Mesendoderm (in vitro differentiated cells): ENCODE measurements at regions not wholly inside any gene's neighbourhood (a gene's known extent, or its start where the extent isn't known, plus 50 kb on each side); places are given as distances from the start of the nearest gene placed in this dataset.

ENCODE experiments used
- DNase-seq: peaks from one replicate; pipeline ENCODE4 v3.0.0; 2013
- H2AK5ac ChIP-seq: 2 replicates; pipeline ENCODE4 v1.6.1; 2013; ENCODE audit warnings: low read length, inconsistent platforms
- H2BK120ac ChIP-seq: 2 replicates; pipeline ENCODE4 v1.6.1; 2013; ENCODE audit warnings: low read depth, mild to moderate bottlenecking, low read length, moderate library complexity, mixed read lengths
- H2BK15ac ChIP-seq: replicated peaks from 2 replicates; pipeline ENCODE4 v1.6.1; 2013; ENCODE audit warnings: low read depth, mild to moderate bottlenecking, moderate library complexity
- H2BK5ac ChIP-seq: 2 replicates; pipeline ENCODE4 v1.6.1; 2013; ENCODE audit warnings: low read length, inconsistent platforms
- H3K18ac ChIP-seq: 2 replicates; pipeline ENCODE4 v1.6.1; 2013; ENCODE audit warnings: mild to moderate bottlenecking, low read length, mixed read lengths
- H3K23ac ChIP-seq: one replicate; pipeline ENCODE4 v1.6.1; 2013; ENCODE audit warnings: low read length
- H3K27ac ChIP-seq: 2 replicates; pipeline ENCODE4 v1.5.1; 2013; ENCODE audit warnings: low read depth, mild to moderate bottlenecking, inconsistent platforms, low read length, moderate library complexity
- H3K27me3 ChIP-seq: 2 replicates; pipeline ENCODE4 v1.6.1; 2013; ENCODE audit warnings: low read length, control low read depth, mild to moderate bottlenecking, inconsistent platforms; ENCODE audit not compliant: insufficient read depth, poor library complexity
- H3K36me3 ChIP-seq: 2 replicates; pipeline ENCODE4 v1.6.1; 2013; ENCODE audit warnings: low read length, inconsistent platforms; ENCODE audit not compliant: control insufficient read depth, insufficient read depth
- H3K4ac ChIP-seq: one replicate; pipeline ENCODE4 v1.6.1; 2013; ENCODE audit warnings: low read depth, mild to moderate bottlenecking, low read length, moderate library complexity
- H3K4me1 ChIP-seq: 2 replicates; pipeline ENCODE4 v1.6.1; 2013; ENCODE audit warnings: low read depth, low read length, inconsistent platforms; ENCODE audit not compliant: control insufficient read depth
- H3K4me2 ChIP-seq: 2 replicates; pipeline ENCODE4 v1.6.1; 2013; ENCODE audit warnings: low read length
- H3K4me3 ChIP-seq: 2 replicates; pipeline ENCODE4 v1.5.1; 2013; ENCODE audit warnings: mild to moderate bottlenecking, low read length
- H3K56ac ChIP-seq: one replicate; pipeline ENCODE4 v1.6.1; 2013; ENCODE audit warnings: low read length
- H3K79me1 ChIP-seq: 2 replicates; pipeline ENCODE4 v1.6.1; 2013; ENCODE audit warnings: low read length, inconsistent platforms
- H3K79me2 ChIP-seq: 2 replicates; pipeline ENCODE4 v1.6.1; 2013; ENCODE audit warnings: mild to moderate bottlenecking, low read length; ENCODE audit not compliant: control insufficient read depth, insufficient read depth
- H3K9ac ChIP-seq: 2 replicates; pipeline ENCODE4 v1.6.1; 2013; ENCODE audit warnings: low read length, inconsistent platforms
- H4K5ac ChIP-seq: one replicate; pipeline ENCODE4 v1.6.1; 2013; ENCODE audit warnings: low read length
- H4K8ac ChIP-seq: one replicate; pipeline ENCODE4 v1.6.1; 2013; ENCODE audit warnings: low read depth, mild to moderate bottlenecking, control low read depth, low read length, moderate library complexity
- WGBS: extraction: QIAGEN DNeasy Blood & Tissue Kit; methylation state at CpG from one replicate; pipeline ENCODE4 v1.1.7; 2013; ENCODE audit warnings: low lambda C conversion rate, missing lambda C conversion rate; ENCODE audit not compliant: insufficient coverage; ENCODE audit errors: extremely low coverage; 5-methylcytosine and 5-hydroxymethylcytosine counted together

DNA sequence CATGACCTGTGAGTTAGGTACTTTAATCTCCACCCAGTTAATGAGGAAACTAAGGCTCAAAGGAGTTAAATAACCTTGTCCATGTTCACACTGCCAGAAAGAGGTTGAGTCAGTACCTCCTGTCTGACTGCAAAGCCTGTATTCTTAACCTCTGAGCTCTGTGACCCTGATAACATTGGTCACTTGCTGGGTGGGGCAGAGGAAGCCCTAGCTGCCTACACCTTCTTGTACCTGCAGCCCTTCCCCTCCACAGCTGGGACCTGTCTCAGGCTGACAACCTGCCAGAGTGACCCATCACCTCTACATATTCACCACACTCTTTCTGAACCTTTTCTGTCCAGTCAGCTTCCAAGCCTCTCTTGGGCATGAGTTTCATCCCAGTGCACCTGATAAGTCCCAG is 106.1 kb upstream of the HES1 start:
- no peak overlapping the region for H2BK5ac ChIP-seq
- no peaks in the 10 kb centered on the region for H3K27me3 ChIP-seq
- H3K79me1 ChIP-seq, result no peaks in the 10 kb centered on the region
- DNase-seq, result no peak
- no peak overlapping the region for H2BK120ac ChIP-seq
- H3K23ac ChIP-seq, result no peak overlapping the region
- H3K4me1 ChIP-seq, result peaks cover 15% of the 10 kb centered on the region
- no peak overlapping the region for H3K18ac ChIP-seq
- H2AK5ac ChIP-seq, result no peak overlapping the region
- H3K4me3 ChIP-seq, result no peak overlapping the region
- H4K8ac ChIP-seq, result no peak overlapping the region
- no peak overlapping the region for H3K9ac ChIP-seq
- H2BK15ac ChIP-seq, result no peak overlapping the region
- no peaks in the 10 kb centered on the region for H3K36me3 ChIP-seq
- H3K4me2 ChIP-seq, result no peak overlapping the region
- H3K4ac ChIP-seq, result no peak overlapping the region
- H3K56ac ChIP-seq, result no peak overlapping the region
- H3K79me2 ChIP-seq, result no peaks in the 10 kb centered on the region
- H4K5ac ChIP-seq, result no peak overlapping the region
- no peak overlapping the region for H3K27ac ChIP-seq

DNA sequence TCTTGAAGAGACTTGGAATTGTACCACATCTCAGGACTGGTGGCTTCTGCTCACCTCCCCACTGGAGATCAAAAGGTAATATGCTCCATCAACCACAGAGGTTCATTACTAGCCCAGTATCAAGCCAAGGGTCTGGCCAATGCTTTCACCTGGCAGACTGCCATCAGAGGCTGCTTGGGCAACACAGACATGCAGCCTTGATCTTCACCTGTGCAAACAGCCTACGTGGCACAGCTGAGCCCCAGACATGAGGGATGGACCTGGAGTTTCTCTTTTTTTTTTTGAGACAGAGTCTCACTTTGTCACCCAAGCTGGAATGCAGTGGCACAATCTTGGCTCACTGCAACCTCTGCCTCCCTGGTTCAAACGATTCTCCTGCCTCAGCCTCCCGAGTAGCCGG is 105.6 kb upstream of the HES1 start:
- Histone ChIP-seq H3K18ac (no peak overlapping the region), H2BK5ac (no peak overlapping the region), H2BK120ac (no peak overlapping the region), H3K4me3 (no peak overlapping the region), H3K36me3 (no peaks in the 10 kb centered on the region), H2AK5ac (no peak overlapping the region), H3K4me1 (peaks cover 15% of the 10 kb centered on the region), H3K27me3 (no peaks in the 10 kb centered on the region), H3K4ac (no peak overlapping the region), H3K27ac (no peak overlapping the region), H4K5ac (no peak overlapping the region), H3K4me2 (no peak overlapping the region), H3K56ac (no peak overlapping the region), H4K8ac (no peak overlapping the region), H3K9ac (no peak overlapping the region), H3K23ac (no peak overlapping the region), H3K79me1 (no peaks in the 10 kb centered on the region), H3K79me2 (no peaks in the 10 kb centered on the region), H2BK15ac (no peak overlapping the region)
- DNase-seq, result no peak
- no CpG with 5 or more reads among the region's 4 CpGs for WGBS

DNA sequence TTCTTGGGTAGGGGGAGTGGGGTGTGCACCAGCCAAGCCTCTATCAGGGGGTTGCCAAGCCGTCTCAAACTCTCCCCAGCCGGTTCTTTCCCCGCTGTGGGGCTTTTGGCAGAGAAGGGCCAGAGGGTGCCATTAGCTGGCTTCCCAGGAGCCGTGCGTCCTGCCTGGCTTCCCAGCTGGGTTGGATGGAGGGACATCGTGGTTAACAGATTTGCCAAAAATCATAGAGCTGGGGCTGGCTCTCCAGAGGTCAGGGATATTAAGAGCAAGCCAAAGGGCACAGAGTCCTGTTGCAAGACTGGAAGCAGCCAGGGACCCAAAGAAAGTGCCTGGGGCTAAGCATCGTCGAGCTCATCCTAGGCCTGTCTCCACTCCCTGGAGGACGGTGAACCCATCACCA is 104.6 kb upstream of the HES1 start:
- H3K23ac ChIP-seq, result no peak overlapping the region

GRCh38 chr3:194031867-194032635 is 103.9 kb upstream of the HES1 start:
- Histone ChIP-seq H3K27ac (peak overlapping the region; percentile 42), H3K4me1 (peaks cover 15% of the 10 kb centered on the region), H2BK15ac (no peak overlapping the region), H3K4me3 (no peak overlapping the region), H3K4ac (no peak overlapping the region), H3K79me2 (no peaks in the 10 kb centered on the region), H3K79me1 (no peaks in the 10 kb centered on the region), H4K8ac (no peak overlapping the region), H3K27me3 (no peaks in the 10 kb centered on the region), H3K36me3 (no peaks in the 10 kb centered on the region), H2BK5ac (peak overlapping the region; percentile 81), H3K56ac (peak overlapping the region; percentile 81), H2BK120ac (no peak overlapping the region), H3K18ac (peak overlapping the region; percentile 8), H3K9ac (no peak overlapping the region), H2AK5ac (no peak overlapping the region), H3K23ac (no peak overlapping the region), H3K4me2 (no peak overlapping the region), H4K5ac (peak overlapping the region; percentile 27)
- no peak for DNase-seq
- no CpG with 5 or more reads among the region's 12 CpGs for WGBS

More for the DNA sequence above, 104.6 kb upstream of the HES1 start:
- Histone ChIP-seq H3K4me3 (no peak overlapping the region), H3K18ac (peak overlapping the region; percentile 3), H3K9ac (no peak overlapping the region), H3K56ac (peak overlapping the region; percentile 27), H3K27ac (no peak overlapping the region), H3K79me1 (no peaks in the 10 kb centered on the region), H4K5ac (no peak overlapping the region), H3K4me2 (no peak overlapping the region), H3K27me3 (no peaks in the 10 kb centered on the region), H2BK5ac (no peak overlapping the region), H3K36me3 (no peaks in the 10 kb centered on the region), H3K4ac (peak overlapping the region; percentile 39), H4K8ac (no peak overlapping the region), H2BK15ac (no peak overlapping the region), H3K79me2 (no peaks in the 10 kb centered on the region), H3K4me1 (peaks cover 15% of the 10 kb centered on the region), H2BK120ac (no peak overlapping the region), H2AK5ac (peak overlapping the region; percentile 56)
- no peak for DNase-seq
- no CpG with 5 or more reads among the region's 9 CpGs for WGBS

- Histone ChIP-seq H4K8ac (no peak overlapping the region), H2AK5ac (no peak overlapping the region), H3K4me2 (no peak overlapping the region), H2BK15ac (no peak overlapping the region), H3K4ac (no peak overlapping the region), H2BK5ac (peak overlapping the region; percentile 47), H3K79me1 (no peaks in the 10 kb centered on the region), H4K5ac (no peak overlapping the region), H3K79me2 (no peaks in the 10 kb centered on the region), H3K56ac (peak overlapping the region; percentile 30), H3K23ac (peak overlapping the region; percentile 29), H3K18ac (peak overlapping the region; percentile 16), H3K4me3 (no peak overlapping the region), H2BK120ac (no peak overlapping the region), H3K27ac (peak overlapping the region; percentile 64), H3K27me3 (no peaks in the 10 kb centered on the region), H3K4me1 (peaks cover 15% of the 10 kb centered on the region), H3K36me3 (no peaks in the 10 kb centered on the region), H3K9ac (no peak overlapping the region)
- no CpG with 5 or more reads among the region's 9 CpGs for WGBS
- DNase-seq, result peak; percentile 89
Observed at GRCh38 chr3:194032828-194033435, 103.0 kb upstream of the HES1 start.
